ENCODE measurements at regions not wholly inside any gene's neighbourhood (a gene's known extent, or its start where the extent isn't known, plus 50 kb on each side); places are given as distances from the start of the nearest gene placed in this dataset.
"Not testable (repeated sequence)": the region's sequence is repeated elsewhere in the genome, so short reads cannot be mapped to it uniquely, and the experiment has no call there.

GRCh38 chr3:103926936-103927335 is 1439.8 kb upstream of the ALCAM start:
- no peak for DNase-seq

GRCh38 chr3:103927896-103928295 is 1438.8 kb upstream of the ALCAM start:
- DNase-seq = no peak

GRCh38 chr3:103937094-103937493 is 1429.6 kb upstream of the ALCAM start:
- DNase-seq = no peak

GRCh38 chr3:103947062-103947461 is 1419.6 kb upstream of the ALCAM start:
- DNase-seq = no peak

GRCh38 chr3:103949693-103950092 is 1417.0 kb upstream of the ALCAM start:
- DNase-seq = no peak

GRCh38 chr3:103950676-103951075 is 1416.0 kb upstream of the ALCAM start:
- DNase-seq = no peak

- DNase-seq = no peak
These were observed 1412.9 kb upstream of the ALCAM start for GRCh38 chr3:103953796-103954195.

GRCh38 chr3:103960819-103961218 is 1405.9 kb upstream of the ALCAM start:
- no peak for DNase-seq

GRCh38 chr3:103963599-103963998 is 1403.1 kb upstream of the ALCAM start:
- DNase-seq = no peak

- no peak for DNase-seq
These were observed 1400.9 kb upstream of the ALCAM start for GRCh38 chr3:103965764-103966163.

GRCh38 chr3:103966749-103967148 is 1400.0 kb upstream of the ALCAM start:
- no peak for DNase-seq

- DNase-seq = no peak
These were observed 1398.6 kb upstream of the ALCAM start for GRCh38 chr3:103968131-103968530.

- no peak for DNase-seq
These were observed 1398.0 kb upstream of the ALCAM start for GRCh38 chr3:103968751-103969150.

- DNase-seq = no peak
These were observed 1389.8 kb upstream of the ALCAM start for GRCh38 chr3:103976931-103977339.

- DNase-seq = no peak
These were observed 1389.3 kb upstream of the ALCAM start for GRCh38 chr3:103977417-103977816.

- no peak for DNase-seq
These were observed 1375.1 kb upstream of the ALCAM start for GRCh38 chr3:103991461-103992115.

GRCh38 chr3:103992469-103992868 is 1374.2 kb upstream of the ALCAM start:
- no peak for DNase-seq

GRCh38 chr3:104004956-104005355 is 1361.8 kb upstream of the ALCAM start:
- no peak for DNase-seq

- no peak for DNase-seq
These were observed 1360.9 kb upstream of the ALCAM start for GRCh38 chr3:104005815-104006214.

GRCh38 chr3:104018541-104018940 is 1348.2 kb upstream of the ALCAM start:
- no peak for DNase-seq

GRCh38 chr3:104031598-104031997 is 1335.1 kb upstream of the ALCAM start:
- no peak for DNase-seq

- DNase-seq = no peak
These were observed 1334.4 kb upstream of the ALCAM start for GRCh38 chr3:104032283-104032682.

- DNase-seq = no peak
These were observed 1325.8 kb upstream of the ALCAM start for GRCh38 chr3:104040896-104041295.

GRCh38 chr3:104043001-104043543 is 1323.6 kb upstream of the ALCAM start:
- DNase-seq = not testable (repeated sequence)

GRCh38 chr3:104044002-104044401 is 1322.7 kb upstream of the ALCAM start:
- DNase-seq = no peak
